K562 (cell line): ENCODE measurements at regions not wholly inside any gene's neighbourhood (a gene's known extent, or its start where the extent isn't known, plus 50 kb on each side); places are given as distances from the start of the nearest gene placed in this dataset.

ENCODE experiments used
- CSDE1 ChIP-seq, 2 experiments: fragments of 450-650 bp; IDR thresholded peaks; 2 replicates each; pipeline ENCODE4 v1.6.1; 2016; ENCODE audit warnings: mild to moderate bottlenecking in 1 of 2
- HMGN3 ChIP-seq: IDR thresholded peaks from 2 replicates; pipeline ENCODE4 v1.6.1; 2011; ENCODE audit warnings: borderline replicate concordance, low read depth, mild to moderate bottlenecking, mixed read lengths, low read length; ENCODE audit not compliant: insufficient read length; ENCODE audit errors: extremely low read depth
- NBN ChIP-seq: fragments of 450-650 bp; IDR thresholded peaks from 2 replicates; pipeline ENCODE4 v1.6.1; 2016; ENCODE audit warnings: low read depth, mild to moderate bottlenecking
- PML ChIP-seq: IDR thresholded peaks from 2 replicates; pipeline ENCODE4 v1.6.1; 2012; ENCODE audit warnings: low read length, inconsistent platforms
- POLR2G ChIP-seq: fragments of 200-400 bp; formaldehyde crosslinking; IDR thresholded peaks from 2 replicates; pipeline ENCODE4 v1.6.1; 2017; ENCODE audit warnings: low read depth, mild to moderate bottlenecking, antibody characterized with exemption, low read length, moderate library complexity
- POLR3G ChIP-seq: IDR thresholded peaks from 2 replicates; pipeline ENCODE4 v1.6.1; 2011; ENCODE audit not compliant: insufficient read length, insufficient replicate concordance; ENCODE audit errors: extremely low read depth
- SAFB ChIP-seq: fragments of 200-400 bp; formaldehyde crosslinking; IDR thresholded peaks from 2 replicates; pipeline ENCODE4 v1.6.1; 2017; ENCODE audit warnings: low read depth, low read length, borderline replicate concordance
- TARDBP ChIP-seq: fragments of 450-650 bp; IDR thresholded peaks from 2 replicates; pipeline ENCODE4 v1.6.1; 2016
- TF ChIP-seq, protein P1 (sequence below): sonication (generic); formaldehyde crosslinking; IDR thresholded peaks from 2 replicates; pipeline ENCODE4 v1.8.1; 2023; ENCODE audit warnings: mild to moderate bottlenecking, missing genetic modification reagents
- TF ChIP-seq, protein P2 (sequence below): fragments of 250-450 bp; sonication (Bioruptor Pico); IDR thresholded peaks from 2 replicates; pipeline ENCODE4 v1.4.0; 2020; ENCODE audit warnings: mild to moderate bottlenecking, moderate library complexity
- TF ChIP-seq, protein P3 (sequence below): fragments of 450-650 bp; IDR thresholded peaks from 2 replicates; pipeline ENCODE4 v1.6.1; 2016; ENCODE audit warnings: mild to moderate bottlenecking

- TF ChIP-seq, protein P1, sequence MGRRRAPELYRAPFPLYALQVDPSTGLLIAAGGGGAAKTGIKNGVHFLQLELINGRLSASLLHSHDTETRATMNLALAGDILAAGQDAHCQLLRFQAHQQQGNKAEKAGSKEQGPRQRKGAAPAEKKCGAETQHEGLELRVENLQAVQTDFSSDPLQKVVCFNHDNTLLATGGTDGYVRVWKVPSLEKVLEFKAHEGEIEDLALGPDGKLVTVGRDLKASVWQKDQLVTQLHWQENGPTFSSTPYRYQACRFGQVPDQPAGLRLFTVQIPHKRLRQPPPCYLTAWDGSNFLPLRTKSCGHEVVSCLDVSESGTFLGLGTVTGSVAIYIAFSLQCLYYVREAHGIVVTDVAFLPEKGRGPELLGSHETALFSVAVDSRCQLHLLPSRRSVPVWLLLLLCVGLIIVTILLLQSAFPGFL (CRISPR knock-in tag) = no peak
- no peak for TF ChIP-seq HMGN3
- no peak for TF ChIP-seq TARDBP
- TF ChIP-seq SAFB = no peak
- TF ChIP-seq PML = no peak
- TF ChIP-seq, protein P2, sequence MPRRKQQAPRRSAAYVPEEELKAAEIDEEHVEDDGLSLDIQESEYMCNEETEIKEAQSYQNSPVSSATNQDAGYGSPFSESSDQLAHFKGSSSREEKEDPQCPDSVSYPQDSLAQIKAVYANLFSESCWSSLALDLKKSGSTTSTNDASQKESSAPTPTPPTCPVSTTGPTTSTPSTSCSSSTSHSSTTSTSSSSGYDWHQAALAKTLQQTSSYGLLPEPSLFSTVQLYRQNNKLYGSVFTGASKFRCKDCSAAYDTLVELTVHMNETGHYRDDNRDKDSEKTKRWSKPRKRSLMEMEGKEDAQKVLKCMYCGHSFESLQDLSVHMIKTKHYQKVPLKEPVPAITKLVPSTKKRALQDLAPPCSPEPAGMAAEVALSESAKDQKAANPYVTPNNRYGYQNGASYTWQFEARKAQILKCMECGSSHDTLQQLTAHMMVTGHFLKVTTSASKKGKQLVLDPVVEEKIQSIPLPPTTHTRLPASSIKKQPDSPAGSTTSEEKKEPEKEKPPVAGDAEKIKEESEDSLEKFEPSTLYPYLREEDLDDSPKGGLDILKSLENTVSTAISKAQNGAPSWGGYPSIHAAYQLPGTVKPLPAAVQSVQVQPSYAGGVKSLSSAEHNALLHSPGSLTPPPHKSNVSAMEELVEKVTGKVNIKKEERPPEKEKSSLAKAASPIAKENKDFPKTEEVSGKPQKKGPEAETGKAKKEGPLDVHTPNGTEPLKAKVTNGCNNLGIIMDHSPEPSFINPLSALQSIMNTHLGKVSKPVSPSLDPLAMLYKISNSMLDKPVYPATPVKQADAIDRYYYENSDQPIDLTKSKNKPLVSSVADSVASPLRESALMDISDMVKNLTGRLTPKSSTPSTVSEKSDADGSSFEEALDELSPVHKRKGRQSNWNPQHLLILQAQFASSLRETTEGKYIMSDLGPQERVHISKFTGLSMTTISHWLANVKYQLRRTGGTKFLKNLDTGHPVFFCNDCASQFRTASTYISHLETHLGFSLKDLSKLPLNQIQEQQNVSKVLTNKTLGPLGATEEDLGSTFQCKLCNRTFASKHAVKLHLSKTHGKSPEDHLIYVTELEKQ (CRISPR knock-in tag) = no peak
- TF ChIP-seq, protein P3, sequence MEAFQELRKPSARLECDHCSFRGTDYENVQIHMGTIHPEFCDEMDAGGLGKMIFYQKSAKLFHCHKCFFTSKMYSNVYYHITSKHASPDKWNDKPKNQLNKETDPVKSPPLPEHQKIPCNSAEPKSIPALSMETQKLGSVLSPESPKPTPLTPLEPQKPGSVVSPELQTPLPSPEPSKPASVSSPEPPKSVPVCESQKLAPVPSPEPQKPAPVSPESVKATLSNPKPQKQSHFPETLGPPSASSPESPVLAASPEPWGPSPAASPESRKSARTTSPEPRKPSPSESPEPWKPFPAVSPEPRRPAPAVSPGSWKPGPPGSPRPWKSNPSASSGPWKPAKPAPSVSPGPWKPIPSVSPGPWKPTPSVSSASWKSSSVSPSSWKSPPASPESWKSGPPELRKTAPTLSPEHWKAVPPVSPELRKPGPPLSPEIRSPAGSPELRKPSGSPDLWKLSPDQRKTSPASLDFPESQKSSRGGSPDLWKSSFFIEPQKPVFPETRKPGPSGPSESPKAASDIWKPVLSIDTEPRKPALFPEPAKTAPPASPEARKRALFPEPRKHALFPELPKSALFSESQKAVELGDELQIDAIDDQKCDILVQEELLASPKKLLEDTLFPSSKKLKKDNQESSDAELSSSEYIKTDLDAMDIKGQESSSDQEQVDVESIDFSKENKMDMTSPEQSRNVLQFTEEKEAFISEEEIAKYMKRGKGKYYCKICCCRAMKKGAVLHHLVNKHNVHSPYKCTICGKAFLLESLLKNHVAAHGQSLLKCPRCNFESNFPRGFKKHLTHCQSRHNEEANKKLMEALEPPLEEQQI = no peak
- no peak for TF ChIP-seq NBN
- no peak for TF ChIP-seq POLR2G
- TF ChIP-seq CSDE1 (IDR thresholded peaks at IDR 0.05) = no peak
- no peak for TF ChIP-seq POLR3G
Measured at GRCh38 chr9:117625154-117625553, 79.0 kb upstream of the TLR4 start (continued).
